ENCODE measurements at regions not wholly inside any gene's neighbourhood (a gene's known extent, or its start where the extent isn't known, plus 50 kb on each side); places are given as distances from the start of the nearest gene placed in this dataset.

DNA sequence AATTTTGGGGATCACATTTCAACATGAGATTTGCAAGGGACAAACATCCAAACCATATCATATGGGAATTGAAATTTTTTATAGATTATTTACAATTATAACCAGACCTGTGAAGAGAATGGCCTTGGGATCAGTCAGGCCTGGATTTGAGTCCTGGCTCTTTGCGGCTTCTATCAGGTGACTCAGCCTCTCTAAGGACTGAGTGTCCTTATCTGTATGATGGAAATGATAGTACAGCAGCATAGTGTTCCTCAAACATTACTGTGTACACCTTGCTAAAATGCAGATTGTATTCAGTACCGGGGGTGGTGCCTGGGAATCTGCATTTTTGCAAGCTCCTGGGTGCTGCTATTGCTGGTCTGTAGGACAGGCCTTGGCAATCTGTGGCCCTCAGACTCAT lies 206.7 kb upstream of the PROK2 start:
- CTCF ChIA-PET = no interaction called here

DNA sequence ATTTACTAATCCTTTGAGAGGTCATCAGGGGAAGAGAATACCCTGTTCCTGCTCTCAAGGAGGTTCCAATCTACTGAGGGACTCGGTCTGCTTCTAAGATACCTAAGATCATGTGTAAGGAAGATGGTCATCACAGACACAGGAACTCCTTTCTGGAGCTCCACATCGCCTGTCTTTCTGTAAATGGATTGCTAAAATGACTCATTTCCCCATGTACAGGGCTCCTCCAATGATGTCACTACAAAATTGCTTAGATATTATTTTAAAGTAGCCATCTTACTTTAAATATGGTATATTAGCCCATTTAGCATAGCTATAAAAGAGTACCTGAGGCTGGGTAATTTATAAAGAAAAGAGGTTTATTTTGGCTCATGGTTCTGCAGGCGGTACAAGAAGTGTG lies 206.1 kb upstream of the PROK2 start:
- intact Hi-C loops (cut with micrococcal nuclease; ENCODE audit: unreplicated experiment) = no loop called here
- TF ChIP-seq SIN3A (IDR thresholded peaks at IDR 0.05; ENCODE audit: borderline replicate concordance, insufficient read depth, low read depth, low read length) = no peak
- TF ChIP-seq, protein P1, sequence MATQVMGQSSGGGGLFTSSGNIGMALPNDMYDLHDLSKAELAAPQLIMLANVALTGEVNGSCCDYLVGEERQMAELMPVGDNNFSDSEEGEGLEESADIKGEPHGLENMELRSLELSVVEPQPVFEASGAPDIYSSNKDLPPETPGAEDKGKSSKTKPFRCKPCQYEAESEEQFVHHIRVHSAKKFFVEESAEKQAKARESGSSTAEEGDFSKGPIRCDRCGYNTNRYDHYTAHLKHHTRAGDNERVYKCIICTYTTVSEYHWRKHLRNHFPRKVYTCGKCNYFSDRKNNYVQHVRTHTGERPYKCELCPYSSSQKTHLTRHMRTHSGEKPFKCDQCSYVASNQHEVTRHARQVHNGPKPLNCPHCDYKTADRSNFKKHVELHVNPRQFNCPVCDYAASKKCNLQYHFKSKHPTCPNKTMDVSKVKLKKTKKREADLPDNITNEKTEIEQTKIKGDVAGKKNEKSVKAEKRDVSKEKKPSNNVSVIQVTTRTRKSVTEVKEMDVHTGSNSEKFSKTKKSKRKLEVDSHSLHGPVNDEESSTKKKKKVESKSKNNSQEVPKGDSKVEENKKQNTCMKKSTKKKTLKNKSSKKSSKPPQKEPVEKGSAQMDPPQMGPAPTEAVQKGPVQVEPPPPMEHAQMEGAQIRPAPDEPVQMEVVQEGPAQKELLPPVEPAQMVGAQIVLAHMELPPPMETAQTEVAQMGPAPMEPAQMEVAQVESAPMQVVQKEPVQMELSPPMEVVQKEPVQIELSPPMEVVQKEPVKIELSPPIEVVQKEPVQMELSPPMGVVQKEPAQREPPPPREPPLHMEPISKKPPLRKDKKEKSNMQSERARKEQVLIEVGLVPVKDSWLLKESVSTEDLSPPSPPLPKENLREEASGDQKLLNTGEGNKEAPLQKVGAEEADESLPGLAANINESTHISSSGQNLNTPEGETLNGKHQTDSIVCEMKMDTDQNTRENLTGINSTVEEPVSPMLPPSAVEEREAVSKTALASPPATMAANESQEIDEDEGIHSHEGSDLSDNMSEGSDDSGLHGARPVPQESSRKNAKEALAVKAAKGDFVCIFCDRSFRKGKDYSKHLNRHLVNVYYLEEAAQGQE (IDR thresholded peaks at IDR 0.05; ENCODE audit: insufficient read depth in 1 of 2, low read depth in 2 of 2, low read length in 1 of 2) = no peak
- TF ChIP-seq, protein P2, sequence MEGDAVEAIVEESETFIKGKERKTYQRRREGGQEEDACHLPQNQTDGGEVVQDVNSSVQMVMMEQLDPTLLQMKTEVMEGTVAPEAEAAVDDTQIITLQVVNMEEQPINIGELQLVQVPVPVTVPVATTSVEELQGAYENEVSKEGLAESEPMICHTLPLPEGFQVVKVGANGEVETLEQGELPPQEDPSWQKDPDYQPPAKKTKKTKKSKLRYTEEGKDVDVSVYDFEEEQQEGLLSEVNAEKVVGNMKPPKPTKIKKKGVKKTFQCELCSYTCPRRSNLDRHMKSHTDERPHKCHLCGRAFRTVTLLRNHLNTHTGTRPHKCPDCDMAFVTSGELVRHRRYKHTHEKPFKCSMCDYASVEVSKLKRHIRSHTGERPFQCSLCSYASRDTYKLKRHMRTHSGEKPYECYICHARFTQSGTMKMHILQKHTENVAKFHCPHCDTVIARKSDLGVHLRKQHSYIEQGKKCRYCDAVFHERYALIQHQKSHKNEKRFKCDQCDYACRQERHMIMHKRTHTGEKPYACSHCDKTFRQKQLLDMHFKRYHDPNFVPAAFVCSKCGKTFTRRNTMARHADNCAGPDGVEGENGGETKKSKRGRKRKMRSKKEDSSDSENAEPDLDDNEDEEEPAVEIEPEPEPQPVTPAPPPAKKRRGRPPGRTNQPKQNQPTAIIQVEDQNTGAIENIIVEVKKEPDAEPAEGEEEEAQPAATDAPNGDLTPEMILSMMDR (IDR thresholded peaks at IDR 0.05) = no peak
- TF ChIP-seq TCF7L2 (IDR thresholded peaks at IDR 0.05; ENCODE audit: low read depth, low read length) = no peak
- no peak for TF ChIP-seq POLR2AphosphoS5 (IDR thresholded peaks at IDR 0.05; ENCODE audit: low read depth, low read length)
- ChIA-PET CTCF (no interaction called here), POLR2A (no interaction called here)
- Histone ChIP-seq H3K4me3 (ENCODE audit: low read depth in 2 of 2, low read length in 2 of 2) (no peak overlapping the region), H3K36me3 (ENCODE audit: control insufficient read depth, insufficient read depth, low read length) (no peaks in the 10 kb centered on the region), H3K27me3 (ENCODE audit: control insufficient read depth, insufficient read depth, low read length) (no peaks in the 10 kb centered on the region), H3K9me3 (ENCODE audit: control insufficient read depth, insufficient read depth, low read depth, low read length) (no peaks in the 10 kb centered on the region), H3K27ac (ENCODE audit: low read length) (no peak overlapping the region), H3K4me1 (ENCODE audit: control insufficient read depth, insufficient read depth, low read length) (no peaks in the 10 kb centered on the region)
- no TSS peak for BruUV-seq (replicated peaks)
- no peak for DNase-seq (ENCODE audit: low read depth, low spot score)
- no peak for ATAC-seq
- in situ Hi-C loops (cut with HindIII; ENCODE audit: low pct_unique_long_range_greater_than_20kb, low sequenced_read_pairs) = no loop called here

More for the DNA sequence above, 206.7 kb upstream of the PROK2 start:
- in situ Hi-C loops (cut with HindIII; ENCODE audit: low pct_unique_long_range_greater_than_20kb, low sequenced_read_pairs) = no loop called here
- BruUV-seq (replicated peaks) = no TSS peak
- intact Hi-C loops (cut with micrococcal nuclease; ENCODE audit: unreplicated experiment) = no loop called here
- POLR2A ChIA-PET = no interaction called here
- Histone ChIP-seq H3K9me3 (ENCODE audit: control insufficient read depth, insufficient read depth, low read depth, low read length) (no peaks in the 10 kb centered on the region), H3K27ac (ENCODE audit: low read length) (no peak overlapping the region), H3K4me3 (ENCODE audit: low read depth in 2 of 2, low read length in 2 of 2) (no peak overlapping the region), H3K4me1 (ENCODE audit: control insufficient read depth, insufficient read depth, low read length) (no peaks in the 10 kb centered on the region), H3K27me3 (ENCODE audit: control insufficient read depth, insufficient read depth, low read length) (no peaks in the 10 kb centered on the region), H3K36me3 (ENCODE audit: control insufficient read depth, insufficient read depth, low read length) (no peaks in the 10 kb centered on the region)
- DNase-seq (ENCODE audit: low read depth, low spot score) (no peak), ATAC-seq (no peak)
- TF ChIP-seq TCF7L2 (IDR thresholded peaks at IDR 0.05; ENCODE audit: low read depth, low read length) = no peak
- TF ChIP-seq SIN3A (IDR thresholded peaks at IDR 0.05; ENCODE audit: borderline replicate concordance, insufficient read depth, low read depth, low read length) = no peak
- TF ChIP-seq, protein P1 (IDR thresholded peaks at IDR 0.05; ENCODE audit: insufficient read depth in 1 of 2, low read depth in 2 of 2, low read length in 1 of 2) = no peak
